HCT116 (cell line): ENCODE measurements at regions not wholly inside any gene's neighbourhood (a gene's known extent, or its start where the extent isn't known, plus 50 kb on each side); places are given as distances from the start of the nearest gene placed in this dataset.

ENCODE experiments used
- ATAC-seq: fragments of 200-7000 bp; cut with Tn5 transposase; 2 replicates; pipeline ENCODE4 v1.9.1; 2020; ENCODE audit warnings: mild to moderate bottlenecking, moderate library complexity
- BruUV-seq: library from RNA; stranded (reverse); fragments of 400-500 nt; replicated peaks from 2 replicates; lab custom pipeline; 2021; lab: Mats Ljungman, UMichigan
- CTCF ChIA-PET: fragments of 300-600 bp; sonication (Branson Sonifier 250); formaldehyde crosslinking; loops from one replicate; lab custom pipeline; 2021; ENCODE audit warnings: antibody characterized with exemption; lab: Charles Lee
- POLR2A ChIA-PET: fragments of 300-600, 350-600 bp; sonication (Branson Sonifier 250); formaldehyde crosslinking; loops from one replicate; lab custom pipeline; 2021; ENCODE audit warnings: antibody characterized with exemption; lab: Charles Lee
- RAD21 ChIA-PET, 2 experiments: fragments of 300-600 bp; sonication (Branson Sonifier 250); formaldehyde crosslinking; loops; one replicate each; lab custom pipeline; 2023; ENCODE audit warnings: low total read pairs in 2 of 2; ENCODE audit not compliant: uncharacterized antibody in 2 of 2, unreplicated experiment in 2 of 2, low non-redundant PET in 1 of 2; lab: Charles Lee
- DNase-seq: peaks from one replicate; pipeline ENCODE4 v3.0.0-alpha.2; 2010; ENCODE audit warnings: low read depth, low spot score
- H2AFZ ChIP-seq: fragments of 200-600 bp; shearing (Covaris generic), sonication (generic); 2 replicates; pipeline ENCODE4 v1.6.1; 2017; ENCODE audit warnings: low read depth, mixed run types, mixed read lengths, antibody characterized with exemption, low read length; ENCODE audit not compliant: poor library complexity, severe bottlenecking
- H3K27ac ChIP-seq: 2 replicates; pipeline ENCODE4 v1.5.1; 2012; ENCODE audit warnings: low read depth, low read length
- H3K27me3 ChIP-seq: fragments of 200-600 bp; sonication (generic); 2 replicates; pipeline ENCODE4 v1.6.1; 2016; ENCODE audit warnings: mixed run types, low read length, mixed read lengths; ENCODE audit not compliant: insufficient read depth
- H3K36me3 ChIP-seq, 2 experiments: fragments of 200-500 bp in 1 of 2; fragments of 200-600 bp in 1 of 2; sonication (Bioruptor generic) in 1 of 2; sonication (generic) in 1 of 2; 2 replicates each; pipeline versions ENCODE4 v1.5.1 to v1.6.1; 2014 to 2016; ENCODE audit warnings: low read length in 2 of 2, inconsistent platforms in 1 of 2, mixed read lengths in 1 of 2, mixed run types in 1 of 2; ENCODE audit not compliant: insufficient read depth in 2 of 2, control insufficient read depth in 1 of 2
- H3K4me1 ChIP-seq, 2 experiments: fragments of 200-600 bp in 1 of 2; sonication (generic) in 1 of 2; 2 replicates each; pipeline versions ENCODE4 v1.5.1 to v1.6.1; 2012 to 2017; ENCODE audit warnings: low read length in 2 of 2, inconsistent platforms in 1 of 2, mild to moderate bottlenecking in 1 of 2, mixed read lengths in 1 of 2, mixed run types in 1 of 2, moderate library complexity in 1 of 2; ENCODE audit not compliant: insufficient read depth in 2 of 2, control insufficient read depth in 1 of 2
- H3K4me2 ChIP-seq: fragments of 200-600 bp; sonication (generic); 2 replicates; pipeline ENCODE4 v1.6.1; 2017; ENCODE audit warnings: mixed run types, low read length, mixed read lengths
- H3K4me3 ChIP-seq, 2 experiments: fragments of 200-600 bp in 1 of 2; sonication (generic) in 1 of 2; replicated peaks in 1 of 2; 2 replicates each; pipeline ENCODE4 v1.5.1; 2011 to 2016; ENCODE audit warnings: low read length in 2 of 2, control low read depth in 1 of 2, low read depth in 1 of 2, mild to moderate bottlenecking in 1 of 2, mixed read lengths in 1 of 2, mixed run types in 1 of 2
- H3K79me2 ChIP-seq: fragments of 200-600 bp; sonication (generic); 2 replicates; pipeline ENCODE4 v1.6.1; 2017; ENCODE audit warnings: mild to moderate bottlenecking, mixed run types, low read length, moderate library complexity, mixed read lengths; ENCODE audit not compliant: insufficient read depth
- H3K9ac ChIP-seq: fragments of 200-600 bp; sonication (generic); 2 replicates; pipeline ENCODE4 v1.6.1; 2016; ENCODE audit warnings: low read length, mixed read lengths
- H3K9me2 ChIP-seq: fragments of 200-600 bp; sonication (generic), shearing (Covaris generic); 2 replicates; pipeline ENCODE4 v1.6.1; 2017; ENCODE audit warnings: mixed run types, mild to moderate bottlenecking, moderate library complexity; ENCODE audit not compliant: insufficient read depth
- H3K9me3 ChIP-seq, 2 experiments: fragments of 200-500 bp in 1 of 2; fragments of 200-600 bp in 1 of 2; sonication (Bioruptor generic) in 1 of 2; sonication (generic) in 1 of 2; 2 replicates each; pipeline ENCODE4 v1.6.1; 2014 to 2017; ENCODE audit warnings: low read length in 2 of 2, mixed read lengths in 2 of 2, inconsistent platforms in 1 of 2, low read depth in 1 of 2, mild to moderate bottlenecking in 1 of 2, mixed run types in 1 of 2, moderate library complexity in 1 of 2; ENCODE audit not compliant: control insufficient read depth in 1 of 2, insufficient read depth in 1 of 2
- H4K20me1 ChIP-seq: fragments of 200-600 bp; sonication (generic), shearing (Covaris generic); 2 replicates; pipeline ENCODE4 v1.6.1; 2017; ENCODE audit warnings: mixed run types, mild to moderate bottlenecking, moderate library complexity; ENCODE audit not compliant: insufficient read depth
- JUND ChIP-seq: IDR thresholded peaks from 2 replicates; pipeline ENCODE4 v1.6.1; 2012
- RAD21 ChIP-seq: IDR thresholded peaks from 2 replicates; pipeline ENCODE4 v1.6.1; 2012; ENCODE audit warnings: low read depth, mild to moderate bottlenecking
- SRF ChIP-seq: IDR thresholded peaks from 2 replicates; pipeline ENCODE4 v1.6.1; 2012; ENCODE audit warnings: low read depth
- ZBTB33 ChIP-seq: IDR thresholded peaks from 2 replicates; pipeline ENCODE4 v1.6.1; 2011; ENCODE audit warnings: mild to moderate bottlenecking, low read length, moderate library complexity; ENCODE audit not compliant: insufficient replicate concordance; ENCODE audit errors: extremely low read depth
- intact Hi-C: fragments of 100-400 bp; cut with micrococcal nuclease; formaldehyde crosslinking; loops from 2 replicates; pipeline ENCODE4 v1.10.0; 2022
- TF ChIP-seq, protein P1 (sequence below), 3 experiments: fragments of 200-600 bp in 1 of 3; sonication (generic) in 1 of 3; IDR thresholded peaks in 2 of 3; conservative IDR thresholded peaks in 1 of 3; 2 replicates each; pipeline ENCODE4 v1.5.1; 2012 to 2017; ENCODE audit warnings: low read depth in 2 of 3, low read length in 2 of 3, antibody characterized with exemption in 1 of 3, borderline replicate concordance in 1 of 3, control low read depth in 1 of 3, mild to moderate bottlenecking in 1 of 3, mixed read lengths in 1 of 3, mixed run types in 1 of 3, moderate library complexity in 1 of 3; ENCODE audit not compliant: insufficient read depth in 1 of 3

DNA sequence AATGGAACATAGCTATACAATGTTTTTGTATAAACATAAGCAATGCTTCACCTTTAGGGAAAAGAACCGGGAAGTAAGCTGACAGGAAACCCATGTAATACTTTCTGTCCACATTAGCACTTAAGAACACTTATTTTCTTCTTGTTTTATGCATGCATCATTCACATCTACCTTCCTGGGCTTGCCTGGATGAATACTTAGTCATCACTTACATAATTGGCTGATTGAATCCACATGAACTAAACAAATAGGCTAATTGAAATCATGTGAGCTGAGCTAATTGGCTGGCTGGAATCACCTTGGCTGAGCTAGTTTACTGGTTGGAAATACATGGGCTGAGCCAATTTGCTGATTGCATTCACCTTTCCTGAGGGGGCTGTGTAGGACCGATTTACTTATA lies 78.8 kb downstream of the ZNF726 start (continued):
- TF ChIP-seq ZBTB33 (no peak), RAD21 (no peak)

GRCh38 chr19:23996549-23996948 lies 81.9 kb downstream of the ZNF726 start:
- RAD21 ChIA-PET = no interaction called here
- DNase-seq = peak; percentile 3
- no TSS peak for BruUV-seq

More at GRCh38 chr19:23996549-23996948, 81.9 kb downstream of the ZNF726 start:
- H3K4me1 ChIP-seq = no peaks in the 10 kb centered on the region
- H4K20me1 ChIP-seq = no peaks in the 10 kb centered on the region
- no peaks in the 10 kb centered on the region for H3K79me2 ChIP-seq
- intact Hi-C loops = no loop called here
- no peak for TF ChIP-seq JUND
- TF ChIP-seq, protein P1, sequence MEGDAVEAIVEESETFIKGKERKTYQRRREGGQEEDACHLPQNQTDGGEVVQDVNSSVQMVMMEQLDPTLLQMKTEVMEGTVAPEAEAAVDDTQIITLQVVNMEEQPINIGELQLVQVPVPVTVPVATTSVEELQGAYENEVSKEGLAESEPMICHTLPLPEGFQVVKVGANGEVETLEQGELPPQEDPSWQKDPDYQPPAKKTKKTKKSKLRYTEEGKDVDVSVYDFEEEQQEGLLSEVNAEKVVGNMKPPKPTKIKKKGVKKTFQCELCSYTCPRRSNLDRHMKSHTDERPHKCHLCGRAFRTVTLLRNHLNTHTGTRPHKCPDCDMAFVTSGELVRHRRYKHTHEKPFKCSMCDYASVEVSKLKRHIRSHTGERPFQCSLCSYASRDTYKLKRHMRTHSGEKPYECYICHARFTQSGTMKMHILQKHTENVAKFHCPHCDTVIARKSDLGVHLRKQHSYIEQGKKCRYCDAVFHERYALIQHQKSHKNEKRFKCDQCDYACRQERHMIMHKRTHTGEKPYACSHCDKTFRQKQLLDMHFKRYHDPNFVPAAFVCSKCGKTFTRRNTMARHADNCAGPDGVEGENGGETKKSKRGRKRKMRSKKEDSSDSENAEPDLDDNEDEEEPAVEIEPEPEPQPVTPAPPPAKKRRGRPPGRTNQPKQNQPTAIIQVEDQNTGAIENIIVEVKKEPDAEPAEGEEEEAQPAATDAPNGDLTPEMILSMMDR (IDR thresholded peaks at IDR 0.05 in 2 of 3, conservative IDR thresholded peaks at IDR 0.05 in 1 of 3; ENCODE audit: borderline replicate concordance in 1 of 3, insufficient read depth in 1 of 3, low read depth in 2 of 3, low read length in 2 of 3) = peak in 2 of 3 experiments; percentile 42 to 44; a peak in 4 of 6 replicates
- TF ChIP-seq SRF = no peak
- no peaks in the 10 kb centered on the region for H3K36me3 ChIP-seq
- peaks cover 6 to 34% of the 10 kb centered on the region in 2 experiments; a peak in 2 of 4 replicates for H3K9me3 ChIP-seq
- CTCF ChIA-PET = no interaction called here
- no peak overlapping the region for H3K9ac ChIP-seq
- no peaks in the 10 kb centered on the region for H3K27me3 ChIP-seq
- H3K4me3 ChIP-seq = no peak overlapping the region
- H3K27ac ChIP-seq = no peak overlapping the region
- no peaks in the 10 kb centered on the region for H3K9me2 ChIP-seq
- H2AFZ ChIP-seq = no peak overlapping the region
- ATAC-seq = 0 out of 2 replicates have a peak, but pooled peaks have one; percentile 47
- POLR2A ChIA-PET = no interaction called here
- no peak overlapping the region for H3K4me2 ChIP-seq
